ENCODE measurements at regions not wholly inside any gene's neighbourhood (a gene's known extent, or its start where the extent isn't known, plus 50 kb on each side); places are given as distances from the start of the nearest gene placed in this dataset.
"Not testable (repeated sequence)": the region's sequence is repeated elsewhere in the genome, so short reads cannot be mapped to it uniquely, and the experiment has no call there.

GRCh38 chr2:40665493-40666232 is 213.8 kb upstream of the SLC8A1 start:
- Histone ChIP-seq H3K4me3 (no peak overlapping the region), H3K36me3 (no peaks in the 10 kb centered on the region), H3K27ac (no peak overlapping the region), H3K4me1 (ENCODE audit: insufficient read depth) (no peaks in the 10 kb centered on the region), H3K27me3 (no peaks in the 10 kb centered on the region), H3K9me3 (no peaks in the 10 kb centered on the region)
- intact Hi-C loops (cut with DNase I), result loop anchor here in 1 of 4 donors (2.0 kb wide), 1 partner anchor 85 kb away; no protein-coding TSS in a partner anchor
- 87 to 92% (median 88%) methylated on average over 3 of the region's 3 CpGs for WGBS, 3 donors
- no peak for DNase-seq
- TF ChIP-seq CTCF (IDR thresholded peaks at IDR 0.05), result no peak
- no peak for TF ChIP-seq EP300 (IDR thresholded peaks at IDR 0.05)
- TF ChIP-seq POLR2A (IDR thresholded peaks at IDR 0.05), result no peak

- no peaks in the 10 kb centered on the region for H3K4me1 ChIP-seq (ENCODE audit: insufficient read depth)
- no peak overlapping the region for H3K27ac ChIP-seq
- WGBS, 3 donors, result 40 to 62% (median 48%) methylated on average over 4 of the region's 4 CpGs
- H3K4me3 ChIP-seq, result no peak overlapping the region
- TF ChIP-seq EP300 (IDR thresholded peaks at IDR 0.05), result no peak
- TF ChIP-seq POLR2A (IDR thresholded peaks at IDR 0.05), result no peak
- TF ChIP-seq CTCF (IDR thresholded peaks at IDR 0.05), result no peak
- H3K27me3 ChIP-seq, result no peaks in the 10 kb centered on the region
- DNase-seq, result no peak
- no peaks in the 10 kb centered on the region for H3K9me3 ChIP-seq
- intact Hi-C loops (cut with DNase I), result no loop called here
- no peaks in the 10 kb centered on the region for H3K36me3 ChIP-seq
Observed at GRCh38 chr2:40666398-40666797, 214.5 kb upstream of the SLC8A1 start.

- peak in 3 of 5 donors; percentile 10 to 67 (median 15) for DNase-seq
- Histone ChIP-seq H3K27ac (no peak overlapping the region), H3K9me3 (no peaks in the 10 kb centered on the region), H3K4me3 (no peak overlapping the region), H3K27me3 (no peaks in the 10 kb centered on the region), H3K36me3 (no peaks in the 10 kb centered on the region), H3K4me1 (ENCODE audit: insufficient read depth) (no peaks in the 10 kb centered on the region)
- TF ChIP-seq EP300 (IDR thresholded peaks at IDR 0.05) (no peak), CTCF (IDR thresholded peaks at IDR 0.05) (no peak), POLR2A (IDR thresholded peaks at IDR 0.05) (no peak)
- WGBS, 3 donors, result 29 to 46% (median 43%) methylated on average over 3 of the region's 3 CpGs
- intact Hi-C loops (cut with DNase I), result no loop called here
Observed at GRCh38 chr2:40668425-40668824, 216.5 kb upstream of the SLC8A1 start.

GRCh38 chr2:40676134-40676790 is 224.4 kb upstream of the SLC8A1 start:
- intact Hi-C loops (cut with DNase I); H3K9me3 ChIP-seq; H3K4me3 ChIP-seq; H3K27ac ChIP-seq; DNase-seq; H3K4me1 ChIP-seq (ENCODE audit: insufficient read depth); H3K36me3 ChIP-seq; H3K27me3 ChIP-seq: not testable (repeated sequence)
- 76 to 95% (median 77%) methylated on average over 4 of the region's 4 CpGs for WGBS, 3 donors

- Histone ChIP-seq H3K9me3 (no peaks in the 10 kb centered on the region), H3K4me3 (peak overlapping the region; percentile 6), H3K4me1 (ENCODE audit: insufficient read depth) (no peaks in the 10 kb centered on the region), H3K27ac (no peak overlapping the region), H3K36me3 (no peaks in the 10 kb centered on the region), H3K27me3 (no peaks in the 10 kb centered on the region)
- WGBS, 3 donors, result 2 to 5% (median 3%) methylated on average over 2 of the region's 2 CpGs
- DNase-seq, result no peak
- no peak for TF ChIP-seq CTCF (IDR thresholded peaks at IDR 0.05)
- no peak for TF ChIP-seq EP300 (IDR thresholded peaks at IDR 0.05)
- TF ChIP-seq POLR2A (IDR thresholded peaks at IDR 0.05), result no peak
- intact Hi-C loops (cut with DNase I), result no loop called here
Observed at GRCh38 chr2:40680547-40680946, 228.7 kb upstream of the SLC8A1 start.
